ENCODE measurements at regions not wholly inside any gene's neighbourhood (a gene's known extent, or its start where the extent isn't known, plus 50 kb on each side); places are given as distances from the start of the nearest gene placed in this dataset.

- TF ChIP-seq CTCF (IDR thresholded peaks at IDR 0.05; ENCODE audit: control extremely low read depth, extremely low read depth, low read depth, missing control alignments): no peak
- CTCF ChIA-PET: no interaction called here
- DNase-seq (ENCODE audit: extremely low spot score): no peak
- POLR2A ChIA-PET: no interaction called here
These were observed 513.1 kb downstream of the PCDH17 start for GRCh38 chr13:58144616-58145015.

- ChIA-PET CTCF (no interaction called here), POLR2A (no interaction called here)
- no peak for TF ChIP-seq CTCF (IDR thresholded peaks at IDR 0.05; ENCODE audit: control extremely low read depth, extremely low read depth, low read depth, missing control alignments)
- no peak for DNase-seq (ENCODE audit: extremely low spot score)
These were observed 519.9 kb downstream of the PCDH17 start for GRCh38 chr13:58151452-58151851.

GRCh38 chr13:58160980-58161379 is 529.4 kb downstream of the PCDH17 start:
- CTCF ChIA-PET: no interaction called here
- no peak for DNase-seq (ENCODE audit: extremely low spot score)
- POLR2A ChIA-PET: no interaction called here
- no peak for TF ChIP-seq CTCF (IDR thresholded peaks at IDR 0.05; ENCODE audit: control extremely low read depth, extremely low read depth, low read depth, missing control alignments)

- CTCF ChIA-PET: interaction anchor here (2.8 kb wide), 1 partner anchor 11 kb away, joined by 6 read pairs; no protein-coding TSS in a partner anchor
- no peak for TF ChIP-seq CTCF (IDR thresholded peaks at IDR 0.05; ENCODE audit: control extremely low read depth, extremely low read depth, low read depth, missing control alignments)
- no peak for DNase-seq (ENCODE audit: extremely low spot score)
- POLR2A ChIA-PET: no interaction called here
These were observed 534.1 kb downstream of the PCDH17 start for GRCh38 chr13:58165617-58166016.

- TF ChIP-seq CTCF (IDR thresholded peaks at IDR 0.05; ENCODE audit: control extremely low read depth, extremely low read depth, low read depth, missing control alignments): no peak
- CTCF ChIA-PET: interaction anchor here (1.3 kb wide), 1 partner anchor 21 kb away, joined by 4 read pairs; no protein-coding TSS in a partner anchor
- DNase-seq (ENCODE audit: extremely low spot score): no peak
- POLR2A ChIA-PET: no interaction called here
These were observed 549.6 kb downstream of the PCDH17 start for GRCh38 chr13:58181111-58181510.

GRCh38 chr13:58187881-58188280 is 556.3 kb downstream of the PCDH17 start:
- TF ChIP-seq CTCF (IDR thresholded peaks at IDR 0.05; ENCODE audit: control extremely low read depth, extremely low read depth, low read depth, missing control alignments): no peak
- no peak for DNase-seq (ENCODE audit: extremely low spot score)
- CTCF ChIA-PET: no interaction called here
- POLR2A ChIA-PET: no interaction called here

- CTCF ChIA-PET: interaction anchor here (2.0 kb wide), 1 partner anchor 8 kb away, joined by 5 read pairs; no protein-coding TSS in a partner anchor
- POLR2A ChIA-PET: no interaction called here
- TF ChIP-seq CTCF (IDR thresholded peaks at IDR 0.05; ENCODE audit: control extremely low read depth, extremely low read depth, low read depth, missing control alignments): no peak
- no peak for DNase-seq (ENCODE audit: extremely low spot score)
These were observed 559.0 kb downstream of the PCDH17 start for GRCh38 chr13:58190577-58190976.
